IMR-90 (cell line): ENCODE measurements at regions not wholly inside any gene's neighbourhood (a gene's known extent, or its start where the extent isn't known, plus 50 kb on each side); places are given as distances from the start of the nearest gene placed in this dataset.

ENCODE experiments used
- ATAC-seq: fragments of 200-7000 bp; cut with Tn5 transposase; 2 replicates; pipeline ENCODE4 v1.9.1; 2020; ENCODE audit warnings: low read depth, mild to moderate bottlenecking, moderate library complexity
- BruUV-seq: library from RNA; stranded (reverse); fragments of 400-500 nt; replicated peaks from 2 replicates; lab custom pipeline; 2021; lab: Mats Ljungman, UMichigan
- CTCF ChIA-PET: fragments of 300-600 bp; formaldehyde crosslinking; extraction: SDS; loops from one replicate; lab custom pipeline; 2021; ENCODE audit warnings: antibody characterized with exemption; lab: Yijun Ruan, JAX
- POLR2A ChIA-PET: fragments of 300-600 bp; sonication (Branson Sonifier 250); formaldehyde crosslinking; loops from one replicate; lab custom pipeline; 2022; ENCODE audit warnings: antibody characterized with exemption; ENCODE audit not compliant: unreplicated experiment; lab: Charles Lee
- DNase-seq: peaks from one replicate; pipeline ENCODE4 v3.0.0; 2013
- H2AFZ ChIP-seq: replicated peaks from 2 replicates; pipeline ENCODE3; 2013; ENCODE audit warnings: low read length, mild to moderate bottlenecking; ENCODE audit not compliant: poor library complexity
- H2AK5ac ChIP-seq: 2 replicates; pipeline ENCODE4 v1.6.1; 2013; ENCODE audit warnings: low read depth, low read length, inconsistent platforms
- H2AK9ac ChIP-seq: replicated peaks from 2 replicates; pipeline ENCODE3; 2013; ENCODE audit warnings: mild to moderate bottlenecking, low read depth, low read length, moderate library complexity; ENCODE audit not compliant: poor library complexity
- H2BK120ac ChIP-seq: 2 replicates; pipeline ENCODE4 v1.6.1; 2013; ENCODE audit warnings: low read depth, low read length, inconsistent platforms
- H2BK15ac ChIP-seq: 3 replicates; pipeline ENCODE4 v1.6.1; 2013; ENCODE audit warnings: low read depth, low read length, inconsistent platforms
- H2BK20ac ChIP-seq: 2 replicates; pipeline ENCODE4 v1.6.1; 2013; ENCODE audit warnings: low read depth, mild to moderate bottlenecking, inconsistent platforms, low read length, moderate library complexity
- H2BK5ac ChIP-seq: 2 replicates; pipeline ENCODE4 v1.6.1; 2013; ENCODE audit warnings: mild to moderate bottlenecking, low read depth, low read length, inconsistent platforms; ENCODE audit not compliant: poor library complexity, severe bottlenecking
- H3K14ac ChIP-seq: replicated peaks from 2 replicates; pipeline ENCODE4 v1.6.1; 2013; ENCODE audit warnings: low read depth, low read length, inconsistent platforms
- H3K18ac ChIP-seq: 2 replicates; pipeline ENCODE4 v1.6.1; 2013; ENCODE audit warnings: low read depth, low read length, control low read depth
- H3K23ac ChIP-seq: 2 replicates; pipeline ENCODE4 v1.6.1; 2013; ENCODE audit warnings: low read depth, low read length, inconsistent platforms
- H3K27ac ChIP-seq: 2 replicates; pipeline ENCODE4 v1.5.1; 2013; ENCODE audit warnings: mild to moderate bottlenecking, control low read depth, low read length; ENCODE audit not compliant: insufficient read depth
- H3K27me3 ChIP-seq: 2 replicates; pipeline ENCODE4 v1.6.1; 2013; ENCODE audit warnings: low read length; ENCODE audit not compliant: control insufficient read depth, insufficient read depth
- H3K36me3 ChIP-seq: 2 replicates; pipeline ENCODE4 v1.6.1; 2013; ENCODE audit warnings: low read length, mixed read lengths; ENCODE audit not compliant: control insufficient read depth, insufficient read depth
- H3K4ac ChIP-seq: 2 replicates; pipeline ENCODE4 v1.6.1; 2013; ENCODE audit warnings: low read depth, low read length, inconsistent platforms
- H3K4me1 ChIP-seq: 2 replicates; pipeline ENCODE4 v1.6.1; 2013; ENCODE audit warnings: low read length, mixed read lengths; ENCODE audit not compliant: control insufficient read depth, insufficient read depth
- H3K4me2 ChIP-seq: 2 replicates; pipeline ENCODE4 v1.6.1; 2013; ENCODE audit warnings: low read depth, mild to moderate bottlenecking, control low read depth, low read length, moderate library complexity
- H3K4me3 ChIP-seq: 2 replicates; pipeline ENCODE4 v1.5.1; 2013; ENCODE audit warnings: low read depth, mild to moderate bottlenecking, control low read depth, low read length, moderate library complexity; ENCODE audit not compliant: insufficient read depth
- H3K56ac ChIP-seq: 2 replicates; pipeline ENCODE4 v1.6.1; 2013; ENCODE audit warnings: low read length, inconsistent platforms; ENCODE audit not compliant: insufficient read depth; ENCODE audit errors: extremely low read depth
- H3K79me1 ChIP-seq, 2 experiments: 2 replicates each; pipeline ENCODE4 v1.6.1; 2013; ENCODE audit warnings: low read length in 2 of 2, inconsistent platforms in 1 of 2, low read depth in 1 of 2
- H3K9ac ChIP-seq: 2 replicates; pipeline ENCODE4 v1.6.1; 2013; ENCODE audit warnings: low read depth, low read length, control low read depth
- H3K9me1 ChIP-seq: 2 replicates; pipeline ENCODE4 v1.6.1; 2013; ENCODE audit warnings: low read length, inconsistent platforms; ENCODE audit not compliant: insufficient read depth
- H3K9me3 ChIP-seq: 2 replicates; pipeline ENCODE4 v1.6.1; 2013; ENCODE audit warnings: low read length; ENCODE audit not compliant: control insufficient read depth, insufficient read depth
- H4K20me1 ChIP-seq: 2 replicates; pipeline ENCODE4 v1.6.1; 2013; ENCODE audit warnings: low read length, inconsistent platforms; ENCODE audit not compliant: insufficient read depth
- H4K5ac ChIP-seq: 2 replicates; pipeline ENCODE4 v1.6.1; 2013; ENCODE audit warnings: mild to moderate bottlenecking, low read depth, low read length, control low read depth
- H4K8ac ChIP-seq, 2 experiments: 2 replicates each; pipeline ENCODE4 v1.6.1; 2013; ENCODE audit warnings: low read depth in 2 of 2, low read length in 2 of 2, control low read depth in 1 of 2, inconsistent platforms in 1 of 2
- H4K91ac ChIP-seq: 2 replicates; pipeline ENCODE4 v1.6.1; 2013; ENCODE audit warnings: low read depth, low read length, inconsistent platforms; ENCODE audit not compliant: insufficient read depth
- BHLHE40 ChIP-seq: fragments of 150-350 bp; IDR thresholded peaks from 2 replicates; pipeline ENCODE4 v1.6.1; 2016; ENCODE audit warnings: mild to moderate bottlenecking, low read depth, low read length
- CEBPB ChIP-seq: IDR thresholded peaks from 2 replicates; pipeline ENCODE4 v1.6.1; 2012; ENCODE audit warnings: low read depth, low read length, improper control_type of control experiment
- CHD1 ChIP-seq: IDR thresholded peaks from 2 replicates; pipeline ENCODE4 v1.6.1; 2012; ENCODE audit warnings: low read depth, low read length, improper control_type of control experiment
- MAZ ChIP-seq: IDR thresholded peaks from 2 replicates; pipeline ENCODE4 v1.6.1; 2012; ENCODE audit warnings: low read depth, mild to moderate bottlenecking, low read length, improper control_type of control experiment, moderate library complexity, borderline replicate concordance
- POLR2A ChIP-seq: IDR thresholded peaks from 2 replicates; pipeline ENCODE4 v1.6.1; 2012; ENCODE audit warnings: mild to moderate bottlenecking, low read depth, low read length
- RAD21 ChIP-seq: IDR thresholded peaks from 2 replicates; pipeline ENCODE4 v1.6.1; 2012; ENCODE audit warnings: low read length, improper control_type of control experiment
- RCOR1 ChIP-seq: IDR thresholded peaks from 2 replicates; pipeline ENCODE4 v1.6.1; 2012; ENCODE audit warnings: mild to moderate bottlenecking, low read length, improper control_type of control experiment; ENCODE audit not compliant: insufficient replicate concordance
- RFX5 ChIP-seq: IDR thresholded peaks from 2 replicates; pipeline ENCODE4 v1.8.0; 2012; ENCODE audit warnings: low read depth, mild to moderate bottlenecking, low read length, moderate library complexity
- WGBS, 2 experiments: methylation state at CpG; one replicate each; pipeline versions ENCODE4 v1.1.5 to v1.1.7; 2013; ENCODE audit warnings: missing lambda C conversion rate in 2 of 2; ENCODE audit not compliant: insufficient read length in 1 of 2; ENCODE audit errors: extremely low coverage in 2 of 2; 5-methylcytosine and 5-hydroxymethylcytosine counted together
- dilution Hi-C: fragments of 300-500 bp; cut with HindIII; formaldehyde crosslinking; loops from one replicate; pipeline ENCODE4 v1.14.3; 2018; ENCODE audit warnings: low sequenced_read_pairs; ENCODE audit not compliant: unreplicated experiment
- in situ Hi-C: fragments of 300-500 bp; cut with MboI; formaldehyde crosslinking; loops from 3 replicates; pipeline ENCODE4 v1.14.3; 2019; ENCODE audit warnings: low sequenced_read_pairs, inconsistent platforms, mixed read lengths
- intact Hi-C: fragments of 100-400 bp; cut with micrococcal nuclease; formaldehyde crosslinking; loops from 2 replicates; pipeline ENCODE4 v1.10.0; 2022
- TF ChIP-seq, protein P1 (sequence below): fragments of 150-350 bp; IDR thresholded peaks from 2 replicates; pipeline ENCODE4 v1.6.1; 2017; ENCODE audit warnings: mild to moderate bottlenecking, antibody characterized with exemption, low read length, low read depth

DNA sequence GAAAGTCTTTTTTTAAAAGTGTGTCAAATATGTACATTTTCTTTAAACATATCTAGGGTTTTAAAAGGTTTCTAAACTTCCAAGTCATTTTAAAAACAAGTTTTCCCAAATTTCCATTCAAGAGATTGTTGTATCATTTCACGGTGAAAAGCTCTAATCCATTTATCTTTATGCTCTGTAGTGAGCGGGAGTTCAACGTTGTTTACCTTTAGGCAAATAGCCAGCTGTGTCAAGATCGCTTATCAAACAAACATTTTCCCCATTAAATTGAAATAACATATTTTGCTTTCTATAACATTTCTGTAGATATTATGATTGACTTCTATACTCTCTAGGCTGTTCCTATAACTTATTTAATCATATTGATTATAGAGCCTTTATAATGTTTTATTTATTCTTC lies 75.1 kb downstream of the CTSL start:
- Histone ChIP-seq H4K8ac (no peak overlapping the region), H2BK20ac (no peak overlapping the region), H2BK5ac (no peak overlapping the region), H3K27ac (no peak overlapping the region), H3K9me3 (no peaks in the 10 kb centered on the region), H2BK120ac (no peak overlapping the region), H2AK9ac (no peak overlapping the region), H3K4me1 (no peaks in the 10 kb centered on the region), H3K56ac (no peak overlapping the region), H3K4me2 (no peak overlapping the region), H3K36me3 (no peaks in the 10 kb centered on the region), H2BK15ac (no peak overlapping the region), H2AFZ (no peak overlapping the region), H3K9me1 (no peaks in the 10 kb centered on the region), H3K79me1 (no peaks in the 10 kb centered on the region), H2AK5ac (no peak overlapping the region), H4K20me1 (no peaks in the 10 kb centered on the region), H3K14ac (no peak overlapping the region), H3K23ac (no peak overlapping the region), H3K18ac (no peak overlapping the region), H4K91ac (no peak overlapping the region), H3K27me3 (peaks cover 24% of the 10 kb centered on the region), H3K4ac (no peak overlapping the region), H4K5ac (no peak overlapping the region), H3K4me3 (no peak overlapping the region), H3K9ac (no peak overlapping the region)
- WGBS, 2 experiments, result no CpG with 5 or more reads among the region's 4 CpGs
- CTCF ChIA-PET, result no interaction called here
- DNase-seq, result no peak
- POLR2A ChIA-PET, result no interaction called here
- in situ Hi-C loops (no loop called here), dilution Hi-C loops (no loop called here), intact Hi-C loops (no loop called here)
- TF ChIP-seq CHD1 (no peak), RFX5 (no peak), BHLHE40 (no peak), POLR2A (no peak), MAZ (no peak), CEBPB (no peak), RAD21 (no peak), RCOR1 (no peak)
- TF ChIP-seq, protein P1, sequence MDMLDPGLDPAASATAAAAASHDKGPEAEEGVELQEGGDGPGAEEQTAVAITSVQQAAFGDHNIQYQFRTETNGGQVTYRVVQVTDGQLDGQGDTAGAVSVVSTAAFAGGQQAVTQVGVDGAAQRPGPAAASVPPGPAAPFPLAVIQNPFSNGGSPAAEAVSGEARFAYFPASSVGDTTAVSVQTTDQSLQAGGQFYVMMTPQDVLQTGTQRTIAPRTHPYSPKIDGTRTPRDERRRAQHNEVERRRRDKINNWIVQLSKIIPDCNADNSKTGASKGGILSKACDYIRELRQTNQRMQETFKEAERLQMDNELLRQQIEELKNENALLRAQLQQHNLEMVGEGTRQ, result no peak
- BruUV-seq, result no TSS peak
- ATAC-seq, result no peak
